CD4-positive, alpha-beta T cell treated with Interleukin-17A for 4 hours (primary cell): ENCODE measurements at regions not wholly inside any gene's neighbourhood (a gene's known extent, or its start where the extent isn't known, plus 50 kb on each side); places are given as distances from the start of the nearest gene placed in this dataset.

ENCODE experiments used
- DNase-seq: peaks from one replicate; pipeline ENCODE4 v3.0.0-alpha.2; 2020; ENCODE audit warnings: mixed read lengths

DNA sequence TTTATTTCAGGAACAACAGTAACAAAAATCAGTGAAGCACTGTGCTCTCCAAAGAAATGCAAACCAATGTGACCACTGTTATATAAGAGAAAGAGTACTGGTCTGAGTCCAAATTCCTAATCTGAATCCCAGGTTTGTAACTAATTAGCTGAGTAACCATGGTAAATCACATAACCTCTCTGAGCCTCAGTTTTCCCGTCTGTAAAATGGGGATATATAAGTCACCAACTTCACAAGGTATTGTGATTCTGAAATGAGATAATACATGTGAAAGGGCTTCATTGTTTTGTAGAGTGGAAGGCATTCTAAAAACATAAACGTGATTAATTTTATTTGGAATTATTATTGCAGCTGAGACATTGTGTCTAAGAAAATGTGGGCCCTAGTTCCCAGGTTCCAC is 91.3 kb upstream of the YPEL5 start:
- DNase-seq = no peak

DNA sequence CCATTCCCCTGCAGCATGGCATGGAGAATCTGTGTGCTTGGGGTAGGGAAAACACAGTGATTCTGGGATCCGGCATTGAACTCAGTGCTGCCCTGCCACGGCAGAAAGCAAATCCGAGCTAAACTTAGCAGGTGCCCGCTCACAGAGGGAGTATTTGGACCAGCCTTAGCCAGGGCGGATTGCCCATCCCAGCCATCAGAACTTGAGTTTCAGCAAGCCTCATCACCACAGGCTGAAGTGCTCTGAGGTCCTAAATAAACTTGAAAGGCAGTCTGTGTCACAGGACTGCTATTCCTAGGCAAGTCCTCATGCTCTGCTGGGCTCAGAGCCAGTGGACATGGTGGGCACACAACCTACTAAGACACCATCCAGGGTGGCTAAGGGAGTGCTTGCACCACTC is 86.2 kb upstream of the YPEL5 start:
- no peak for DNase-seq

DNA sequence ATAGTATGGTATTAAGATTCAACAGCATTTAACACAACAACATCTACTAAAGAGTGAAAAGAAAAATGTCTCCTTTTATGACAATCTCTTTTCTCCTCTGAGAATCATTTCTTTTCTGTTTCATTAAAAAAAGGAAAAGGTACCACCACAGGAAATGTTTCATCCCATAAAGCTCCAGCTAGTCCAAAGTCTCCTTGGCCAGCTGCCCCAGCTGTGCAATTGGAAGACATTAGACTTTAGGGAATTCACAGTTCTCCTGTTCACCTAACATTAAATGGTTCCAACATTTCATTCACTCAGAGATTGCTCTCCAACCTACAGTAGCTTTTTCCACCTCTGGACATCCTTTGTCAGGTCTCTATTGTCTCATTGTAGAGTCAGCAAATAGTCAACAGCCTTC is 78.7 kb upstream of the YPEL5 start:
- no peak for DNase-seq

DNA sequence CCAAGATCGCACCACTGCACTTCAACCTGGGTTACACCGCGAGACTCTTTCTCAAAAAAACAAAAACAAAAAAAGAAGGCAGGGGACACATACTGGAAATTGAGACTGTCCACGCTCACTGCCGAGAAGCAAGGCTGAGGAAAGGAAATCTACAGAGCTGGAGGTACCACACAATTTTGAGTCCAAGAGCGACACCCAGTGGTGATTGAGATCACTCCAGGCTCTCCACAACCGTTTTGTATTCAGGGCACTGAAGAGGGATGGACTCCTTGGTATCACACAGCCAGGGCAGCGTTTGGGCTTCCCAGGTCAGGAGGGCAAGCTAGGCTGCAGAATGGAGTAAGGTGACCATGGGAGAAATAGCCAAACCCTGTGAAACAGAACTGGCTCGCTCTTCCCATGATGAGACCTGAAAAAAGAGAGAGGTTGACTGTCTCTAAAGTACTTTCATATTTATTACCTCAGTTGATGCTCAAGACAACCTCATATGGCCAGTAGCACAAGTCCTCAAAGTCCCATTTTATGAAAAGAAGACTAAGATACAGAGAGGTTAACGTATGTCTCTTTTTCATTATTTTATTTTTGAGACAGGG is 74.5 kb upstream of the YPEL5 start:
- DNase-seq = peak; percentile 57

DNA sequence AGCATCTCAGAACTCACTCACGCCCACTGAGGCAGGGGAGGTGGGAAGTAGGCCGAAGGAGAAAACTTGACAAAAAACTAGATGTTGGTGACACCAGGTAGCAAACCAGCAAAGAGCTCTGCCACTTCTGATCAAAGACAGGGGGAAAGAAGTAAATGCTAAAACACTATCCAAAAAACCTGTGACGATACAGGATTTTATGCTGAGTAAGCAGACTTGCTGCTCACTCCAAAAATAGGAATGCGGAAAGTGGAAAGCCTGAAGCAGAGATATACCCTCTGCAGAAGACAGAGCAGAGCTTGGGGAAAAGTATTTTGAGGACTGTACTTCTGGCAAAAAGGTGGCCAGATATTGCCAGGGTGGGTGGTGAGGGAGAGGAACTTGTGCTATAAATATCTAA is 73.3 kb upstream of the YPEL5 start:
- no peak for DNase-seq

DNA sequence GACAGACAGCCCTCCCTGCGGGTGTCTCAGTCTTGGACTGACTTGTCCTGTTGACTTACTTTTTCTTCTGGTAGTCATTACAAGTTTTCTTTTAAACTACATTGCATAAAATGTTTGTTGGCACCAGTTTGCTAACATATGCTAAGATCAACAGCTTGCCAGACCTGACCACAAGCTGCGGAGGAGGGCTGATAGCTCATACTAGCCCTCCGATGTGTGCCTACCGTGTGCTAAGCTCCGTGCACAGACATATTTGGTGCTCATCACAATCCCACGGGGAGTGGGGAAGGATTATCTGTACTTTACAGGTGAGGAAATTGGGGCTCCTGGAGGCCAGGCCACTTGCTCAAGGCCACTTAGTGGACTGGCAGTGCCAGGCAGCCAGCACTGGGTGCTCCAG is 72.8 kb upstream of the YPEL5 start:
- no peak for DNase-seq

DNA sequence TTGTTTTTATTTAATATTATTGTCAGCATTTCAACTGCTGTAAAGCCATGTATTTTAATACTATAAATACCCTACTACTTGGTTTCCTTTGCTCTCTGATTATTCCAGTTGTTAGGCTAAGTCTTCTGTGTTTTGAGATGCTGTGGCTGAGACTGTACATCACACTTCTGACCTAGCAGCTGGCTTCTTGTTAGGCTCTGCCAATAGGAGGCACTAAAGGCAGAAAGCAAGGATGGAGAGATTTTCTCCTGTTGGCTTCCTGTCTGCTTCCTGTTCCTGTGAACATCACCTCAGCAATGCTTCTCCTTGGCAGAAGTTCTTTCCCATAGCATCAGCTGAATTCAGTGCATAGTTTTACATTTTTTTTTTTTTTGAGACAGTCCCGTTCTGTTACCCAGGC is 68.3 kb upstream of the YPEL5 start:
- DNase-seq = no peak

DNA sequence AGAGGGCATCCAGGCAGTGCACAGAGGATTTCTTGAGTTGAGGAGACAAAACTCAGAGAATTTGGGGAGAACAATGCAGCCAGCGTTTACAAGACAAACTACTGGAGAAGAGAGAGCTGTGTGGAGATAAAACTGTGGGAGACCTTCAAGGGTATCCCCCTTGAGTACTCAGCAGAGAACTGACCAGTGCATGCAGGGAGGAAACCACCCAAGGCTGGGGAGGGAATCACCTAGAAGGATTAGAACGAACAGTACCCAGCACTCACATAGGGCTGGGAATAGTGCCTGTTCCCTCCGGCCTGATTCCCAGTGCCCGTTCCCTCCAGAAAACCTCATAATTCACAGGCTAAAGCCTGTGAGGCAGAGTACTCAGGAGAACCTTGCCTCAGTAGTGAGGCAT is 61.9 kb upstream of the YPEL5 start:
- DNase-seq = no peak

DNA sequence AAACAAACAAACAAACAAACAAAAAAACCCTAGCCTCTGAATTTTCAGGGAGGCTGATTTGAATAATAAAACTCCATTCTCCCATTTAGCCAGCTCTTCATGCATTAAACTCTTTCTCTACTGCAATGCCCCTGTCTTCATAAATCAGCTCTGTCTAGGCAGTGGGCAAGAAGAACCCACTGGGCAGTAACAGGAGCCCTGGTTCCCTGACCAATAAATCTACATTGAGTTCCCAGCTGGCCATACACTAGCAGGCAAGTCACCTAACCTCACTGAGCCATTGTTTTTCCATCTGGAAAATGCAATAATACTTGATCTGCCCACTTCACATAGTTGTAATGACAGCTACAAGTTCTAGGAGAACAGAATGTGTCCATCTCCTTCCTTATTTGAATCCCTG is 57.6 kb upstream of the YPEL5 start:
- no peak for DNase-seq

DNA sequence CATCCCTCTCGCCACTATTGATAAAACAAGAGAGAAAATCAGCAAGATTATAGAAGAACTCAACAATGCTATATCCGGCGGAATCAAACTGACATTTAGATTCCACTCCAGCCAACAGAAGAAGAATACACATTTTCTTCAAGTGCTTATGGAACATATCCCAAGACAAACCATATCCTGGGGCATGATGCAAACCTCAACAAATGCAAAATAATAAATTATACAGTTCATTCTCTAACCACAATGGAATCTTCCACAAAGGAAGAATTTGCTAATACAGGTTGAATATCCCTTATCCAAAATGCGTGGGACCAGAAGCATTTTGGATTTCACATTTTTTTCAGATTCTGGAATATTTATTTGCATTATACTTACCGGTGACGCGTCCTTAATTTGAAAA is 51.4 kb upstream of the YPEL5 start:
- no peak for DNase-seq

DNA sequence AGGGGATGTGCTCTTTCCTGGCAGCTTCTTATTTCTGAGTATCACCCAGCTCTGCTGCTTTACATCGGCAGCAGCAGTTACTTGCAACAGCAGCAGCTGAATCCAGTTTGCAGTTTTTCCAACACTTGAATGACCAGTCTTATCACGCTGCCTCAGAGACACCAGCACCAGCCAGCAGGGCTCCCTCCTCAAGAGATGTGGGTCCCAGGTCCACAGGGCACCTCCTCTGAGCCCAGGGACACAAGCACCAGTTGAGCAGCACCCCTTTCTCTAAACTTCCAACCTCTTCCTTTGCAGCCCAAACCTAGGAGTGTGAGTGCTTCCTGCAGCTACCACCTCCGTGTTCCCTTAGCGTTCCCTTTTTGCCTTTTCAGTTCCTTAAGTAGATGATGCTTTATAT is 50.4 kb upstream of the YPEL5 start:
- no peak for DNase-seq
